ENCODE measurements at regions not wholly inside any gene's neighbourhood (a gene's known extent, or its start where the extent isn't known, plus 50 kb on each side); places are given as distances from the start of the nearest gene placed in this dataset.

DNA sequence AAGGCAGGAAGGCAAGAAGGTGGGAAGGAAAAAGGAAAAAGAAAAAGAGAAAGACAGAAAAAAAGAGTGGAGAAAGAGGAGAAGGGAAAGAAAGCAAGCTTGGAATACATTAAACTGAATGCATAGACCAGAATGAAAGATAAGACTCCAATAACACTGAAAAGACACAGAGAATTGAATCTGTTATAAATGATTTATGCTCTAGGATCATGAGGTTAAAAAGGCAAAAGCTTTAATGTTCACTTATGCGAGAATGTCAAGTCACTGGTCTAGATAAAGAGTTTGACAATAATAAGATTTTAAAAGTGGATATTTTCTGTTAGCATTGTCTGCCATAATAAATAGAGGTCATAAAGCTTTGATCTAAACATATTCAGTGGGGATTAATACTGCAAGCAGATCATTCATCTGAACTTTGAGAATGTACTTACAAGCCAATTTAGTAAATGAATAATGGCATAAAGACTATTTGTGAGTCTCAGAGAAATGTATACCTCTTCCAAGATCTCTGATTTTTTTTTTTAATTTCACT is 1069.2 kb upstream of the SLC39A10 start:
- CTCF ChIA-PET = no interaction called here
- H3K4me3 Mint-ChIP-seq = no peak overlapping the region
- no peaks in the 10 kb centered on the region for H3K9me3 Mint-ChIP-seq
- H3K36me3 Mint-ChIP-seq = no peaks in the 10 kb centered on the region
- POLR2A ChIA-PET = no interaction called here
- no peak for TF ChIP-seq CBFB (CRISPR knock-in tag; IDR thresholded peaks at IDR 0.05; ENCODE audit: low read depth)
- no peak for TF ChIP-seq IRF2 (CRISPR knock-in tag; IDR thresholded peaks at IDR 0.05; ENCODE audit: borderline replicate concordance, low read depth)
- no peak for TF ChIP-seq FOXJ3 (CRISPR knock-in tag; IDR thresholded peaks at IDR 0.05; ENCODE audit: borderline replicate concordance)
- no peak for TF ChIP-seq ZNF671 (CRISPR knock-in tag; IDR thresholded peaks at IDR 0.05)
- TF ChIP-seq NFATC4 (CRISPR knock-in tag; IDR thresholded peaks at IDR 0.05) = no peak
- no peak overlapping the region; the same call in 1 of the 2 replicates for H3K27ac Mint-ChIP-seq
- no peak for ATAC-seq
- H3K27me3 Mint-ChIP-seq (ENCODE audit: low read depth) = no peaks in the 10 kb centered on the region
- DNase-seq (ENCODE audit: low spot score) = no peak
- H3K4me1 Mint-ChIP-seq = peaks cover 8% of the 10 kb centered on the region

DNA sequence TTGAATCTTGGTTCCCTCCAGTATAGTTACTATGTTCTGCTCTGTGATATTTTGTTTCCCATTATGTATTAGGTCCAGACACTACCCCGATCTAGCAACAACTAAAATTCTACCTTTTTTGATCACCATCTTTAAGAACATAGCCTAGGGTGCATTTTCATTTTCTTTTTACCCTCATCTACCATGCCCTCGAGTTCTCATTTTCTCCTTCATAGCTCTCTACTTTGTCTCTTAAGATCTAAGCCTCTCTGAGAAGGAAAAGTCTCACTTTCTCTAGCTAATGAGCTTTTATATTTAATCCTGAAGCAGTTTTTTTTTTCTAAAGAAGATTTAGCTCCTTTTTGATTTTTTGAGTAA is 1089.4 kb upstream of the SLC39A10 start:
- TF ChIP-seq, protein P1, sequence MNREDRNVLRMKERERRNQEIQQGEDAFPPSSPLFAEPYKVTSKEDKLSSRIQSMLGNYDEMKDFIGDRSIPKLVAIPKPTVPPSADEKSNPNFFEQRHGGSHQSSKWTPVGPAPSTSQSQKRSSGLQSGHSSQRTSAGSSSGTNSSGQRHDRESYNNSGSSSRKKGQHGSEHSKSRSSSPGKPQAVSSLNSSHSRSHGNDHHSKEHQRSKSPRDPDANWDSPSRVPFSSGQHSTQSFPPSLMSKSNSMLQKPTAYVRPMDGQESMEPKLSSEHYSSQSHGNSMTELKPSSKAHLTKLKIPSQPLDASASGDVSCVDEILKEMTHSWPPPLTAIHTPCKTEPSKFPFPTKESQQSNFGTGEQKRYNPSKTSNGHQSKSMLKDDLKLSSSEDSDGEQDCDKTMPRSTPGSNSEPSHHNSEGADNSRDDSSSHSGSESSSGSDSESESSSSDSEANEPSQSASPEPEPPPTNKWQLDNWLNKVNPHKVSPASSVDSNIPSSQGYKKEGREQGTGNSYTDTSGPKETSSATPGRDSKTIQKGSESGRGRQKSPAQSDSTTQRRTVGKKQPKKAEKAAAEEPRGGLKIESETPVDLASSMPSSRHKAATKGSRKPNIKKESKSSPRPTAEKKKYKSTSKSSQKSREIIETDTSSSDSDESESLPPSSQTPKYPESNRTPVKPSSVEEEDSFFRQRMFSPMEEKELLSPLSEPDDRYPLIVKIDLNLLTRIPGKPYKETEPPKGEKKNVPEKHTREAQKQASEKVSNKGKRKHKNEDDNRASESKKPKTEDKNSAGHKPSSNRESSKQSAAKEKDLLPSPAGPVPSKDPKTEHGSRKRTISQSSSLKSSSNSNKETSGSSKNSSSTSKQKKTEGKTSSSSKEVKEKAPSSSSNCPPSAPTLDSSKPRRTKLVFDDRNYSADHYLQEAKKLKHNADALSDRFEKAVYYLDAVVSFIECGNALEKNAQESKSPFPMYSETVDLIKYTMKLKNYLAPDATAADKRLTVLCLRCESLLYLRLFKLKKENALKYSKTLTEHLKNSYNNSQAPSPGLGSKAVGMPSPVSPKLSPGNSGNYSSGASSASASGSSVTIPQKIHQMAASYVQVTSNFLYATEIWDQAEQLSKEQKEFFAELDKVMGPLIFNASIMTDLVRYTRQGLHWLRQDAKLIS (CRISPR knock-in tag; IDR thresholded peaks at IDR 0.05; ENCODE audit: borderline replicate concordance) = no peak
- no peak for TF ChIP-seq AR (CRISPR knock-in tag; IDR thresholded peaks at IDR 0.05)
- no peak for TF ChIP-seq TCF7 (CRISPR knock-in tag; IDR thresholded peaks at IDR 0.05; ENCODE audit: low read depth)
- TF ChIP-seq USF1 (CRISPR knock-in tag; IDR thresholded peaks at IDR 0.05) = no peak
- no peak for TF ChIP-seq CREB1 (CRISPR knock-in tag; IDR thresholded peaks at IDR 0.05)
- no peak for TF ChIP-seq HMGA2 (CRISPR knock-in tag; IDR thresholded peaks at IDR 0.05)
- no peak for TF ChIP-seq MYBL2 (CRISPR knock-in tag; IDR thresholded peaks at IDR 0.05)
- TF ChIP-seq, protein P2, sequence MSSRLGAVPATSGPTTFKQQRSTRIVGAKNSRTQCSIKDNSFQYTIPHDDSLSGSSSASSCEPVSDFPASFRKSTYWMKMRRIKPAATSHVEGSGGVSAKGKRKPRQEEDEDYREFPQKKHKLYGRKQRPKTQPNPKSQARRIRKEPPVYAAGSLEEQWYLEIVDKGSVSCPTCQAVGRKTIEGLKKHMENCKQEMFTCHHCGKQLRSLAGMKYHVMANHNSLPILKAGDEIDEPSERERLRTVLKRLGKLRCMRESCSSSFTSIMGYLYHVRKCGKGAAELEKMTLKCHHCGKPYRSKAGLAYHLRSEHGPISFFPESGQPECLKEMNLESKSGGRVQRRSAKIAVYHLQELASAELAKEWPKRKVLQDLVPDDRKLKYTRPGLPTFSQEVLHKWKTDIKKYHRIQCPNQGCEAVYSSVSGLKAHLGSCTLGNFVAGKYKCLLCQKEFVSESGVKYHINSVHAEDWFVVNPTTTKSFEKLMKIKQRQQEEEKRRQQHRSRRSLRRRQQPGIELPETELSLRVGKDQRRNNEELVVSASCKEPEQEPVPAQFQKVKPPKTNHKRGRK (CRISPR knock-in tag; IDR thresholded peaks at IDR 0.05; ENCODE audit: borderline replicate concordance) = no peak
- no peak for TF ChIP-seq GTF2I (CRISPR knock-in tag; conservative IDR thresholded peaks at IDR 0.05)
- no peak for TF ChIP-seq ETV6 (CRISPR knock-in tag; IDR thresholded peaks at IDR 0.05)
- no peak for TF ChIP-seq ZSCAN18 (CRISPR knock-in tag; IDR thresholded peaks at IDR 0.05)
- TF ChIP-seq E2F1 (CRISPR knock-in tag; IDR thresholded peaks at IDR 0.05) = no peak
- no peak for TF ChIP-seq CREM (CRISPR knock-in tag; IDR thresholded peaks at IDR 0.05)
- no peak for TF ChIP-seq TEAD1 (CRISPR knock-in tag; IDR thresholded peaks at IDR 0.05)
- ATAC-seq (no peak), DNase-seq (ENCODE audit: low spot score) (no peak)
- Mint-ChIP-seq H3K9me3 (no peaks in the 10 kb centered on the region), H3K27me3 (ENCODE audit: low read depth) (no peaks in the 10 kb centered on the region), H3K36me3 (no peaks in the 10 kb centered on the region), H3K4me1 (no peaks in the 10 kb centered on the region), H3K27ac (no peak overlapping the region), H3K4me3 (no peak overlapping the region)
- POLR2A ChIA-PET = no interaction called here
- CTCF ChIA-PET = no interaction called here

All from WTC11 (cell line).